Ishikawa (cell line): ENCODE measurements at regions not wholly inside any gene's neighbourhood (a gene's known extent, or its start where the extent isn't known, plus 50 kb on each side); places are given as distances from the start of the nearest gene placed in this dataset.

Source experiments
- CEBPB ChIP-seq: IDR thresholded peaks from 2 replicates; pipeline ENCODE4 v1.6.1; 2012
- EGR1 ChIP-seq: IDR thresholded peaks from 2 replicates; pipeline ENCODE4 v1.6.1; 2012
- EP300 ChIP-seq: IDR thresholded peaks from 2 replicates; pipeline ENCODE4 v1.6.1; 2012; ENCODE audit warnings: borderline replicate concordance
- FOXM1 ChIP-seq: IDR thresholded peaks from 2 replicates; pipeline ENCODE4 v1.6.1; 2012; ENCODE audit warnings: low read depth, borderline replicate concordance
- MAX ChIP-seq: IDR thresholded peaks from 2 replicates; pipeline ENCODE4 v1.6.1; 2012
- NFIC ChIP-seq: IDR thresholded peaks from 2 replicates; pipeline ENCODE4 v1.6.1; 2012
- RAD21 ChIP-seq: IDR thresholded peaks from 2 replicates; pipeline ENCODE4 v1.6.1; 2012; ENCODE audit warnings: low read depth
- TAF1 ChIP-seq: IDR thresholded peaks from 2 replicates; pipeline ENCODE4 v1.6.1; 2012; ENCODE audit warnings: low read depth, mild to moderate bottlenecking
- TEAD4 ChIP-seq: IDR thresholded peaks from 2 replicates; pipeline ENCODE4 v1.6.1; 2012
- YY1 ChIP-seq: IDR thresholded peaks from 2 replicates; pipeline ENCODE4 v1.6.1; 2012; ENCODE audit warnings: low read depth
- TF ChIP-seq, protein P1 (sequence below): IDR thresholded peaks from 2 replicates; pipeline ENCODE4 v1.6.1; 2012; ENCODE audit warnings: low read depth, mild to moderate bottlenecking
- TF ChIP-seq, protein P2 (sequence below): IDR thresholded peaks from 2 replicates; pipeline ENCODE4 v1.6.1; 2012

DNA sequence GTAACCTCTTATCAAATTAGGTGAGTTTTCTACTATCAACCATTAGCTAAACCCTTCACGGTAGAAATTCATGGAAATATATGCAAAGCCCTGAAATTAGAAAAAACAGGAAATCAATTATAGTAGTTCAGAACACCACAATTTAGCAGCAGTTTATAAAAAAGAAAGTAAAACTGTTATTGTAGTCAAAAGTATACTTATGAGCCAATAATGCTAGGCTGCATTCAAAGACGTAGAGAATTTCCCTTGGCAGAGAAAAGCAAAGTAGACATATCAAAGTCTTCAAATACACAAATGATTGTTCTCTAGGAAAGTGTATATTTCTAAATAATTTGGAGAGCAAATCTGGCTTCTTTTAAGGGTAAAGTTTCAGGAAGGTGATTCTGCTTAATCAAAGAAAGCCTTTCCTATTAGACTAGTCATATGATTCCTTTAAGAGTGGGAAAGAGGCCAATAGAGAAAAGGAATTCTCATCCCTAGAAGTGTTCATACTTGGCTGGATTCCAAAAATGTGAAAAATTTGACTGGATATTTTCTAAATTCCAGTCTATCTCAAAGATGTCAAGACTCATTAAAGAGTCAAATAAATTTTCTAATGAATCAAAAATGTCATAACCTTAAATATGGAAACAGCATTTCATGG is 185.5 kb downstream of the SMC2 start:
- TF ChIP-seq MAX = no peak
- TF ChIP-seq YY1 = no peak
- no peak for TF ChIP-seq EP300
- TF ChIP-seq CEBPB = no peak
- TF ChIP-seq, protein P1, sequence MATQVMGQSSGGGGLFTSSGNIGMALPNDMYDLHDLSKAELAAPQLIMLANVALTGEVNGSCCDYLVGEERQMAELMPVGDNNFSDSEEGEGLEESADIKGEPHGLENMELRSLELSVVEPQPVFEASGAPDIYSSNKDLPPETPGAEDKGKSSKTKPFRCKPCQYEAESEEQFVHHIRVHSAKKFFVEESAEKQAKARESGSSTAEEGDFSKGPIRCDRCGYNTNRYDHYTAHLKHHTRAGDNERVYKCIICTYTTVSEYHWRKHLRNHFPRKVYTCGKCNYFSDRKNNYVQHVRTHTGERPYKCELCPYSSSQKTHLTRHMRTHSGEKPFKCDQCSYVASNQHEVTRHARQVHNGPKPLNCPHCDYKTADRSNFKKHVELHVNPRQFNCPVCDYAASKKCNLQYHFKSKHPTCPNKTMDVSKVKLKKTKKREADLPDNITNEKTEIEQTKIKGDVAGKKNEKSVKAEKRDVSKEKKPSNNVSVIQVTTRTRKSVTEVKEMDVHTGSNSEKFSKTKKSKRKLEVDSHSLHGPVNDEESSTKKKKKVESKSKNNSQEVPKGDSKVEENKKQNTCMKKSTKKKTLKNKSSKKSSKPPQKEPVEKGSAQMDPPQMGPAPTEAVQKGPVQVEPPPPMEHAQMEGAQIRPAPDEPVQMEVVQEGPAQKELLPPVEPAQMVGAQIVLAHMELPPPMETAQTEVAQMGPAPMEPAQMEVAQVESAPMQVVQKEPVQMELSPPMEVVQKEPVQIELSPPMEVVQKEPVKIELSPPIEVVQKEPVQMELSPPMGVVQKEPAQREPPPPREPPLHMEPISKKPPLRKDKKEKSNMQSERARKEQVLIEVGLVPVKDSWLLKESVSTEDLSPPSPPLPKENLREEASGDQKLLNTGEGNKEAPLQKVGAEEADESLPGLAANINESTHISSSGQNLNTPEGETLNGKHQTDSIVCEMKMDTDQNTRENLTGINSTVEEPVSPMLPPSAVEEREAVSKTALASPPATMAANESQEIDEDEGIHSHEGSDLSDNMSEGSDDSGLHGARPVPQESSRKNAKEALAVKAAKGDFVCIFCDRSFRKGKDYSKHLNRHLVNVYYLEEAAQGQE = no peak
- no peak for TF ChIP-seq RAD21
- TF ChIP-seq NFIC = peak; percentile 53
- TF ChIP-seq TEAD4 = no peak
- TF ChIP-seq FOXM1 = no peak
- TF ChIP-seq EGR1 = no peak
- TF ChIP-seq, protein P2, sequence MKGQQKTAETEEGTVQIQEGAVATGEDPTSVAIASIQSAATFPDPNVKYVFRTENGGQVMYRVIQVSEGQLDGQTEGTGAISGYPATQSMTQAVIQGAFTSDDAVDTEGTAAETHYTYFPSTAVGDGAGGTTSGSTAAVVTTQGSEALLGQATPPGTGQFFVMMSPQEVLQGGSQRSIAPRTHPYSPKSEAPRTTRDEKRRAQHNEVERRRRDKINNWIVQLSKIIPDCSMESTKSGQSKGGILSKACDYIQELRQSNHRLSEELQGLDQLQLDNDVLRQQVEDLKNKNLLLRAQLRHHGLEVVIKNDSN = no peak
- TF ChIP-seq TAF1 = no peak
